ENCODE measurements at regions not wholly inside any gene's neighbourhood (a gene's known extent, or its start where the extent isn't known, plus 50 kb on each side); places are given as distances from the start of the nearest gene placed in this dataset.

DNA sequence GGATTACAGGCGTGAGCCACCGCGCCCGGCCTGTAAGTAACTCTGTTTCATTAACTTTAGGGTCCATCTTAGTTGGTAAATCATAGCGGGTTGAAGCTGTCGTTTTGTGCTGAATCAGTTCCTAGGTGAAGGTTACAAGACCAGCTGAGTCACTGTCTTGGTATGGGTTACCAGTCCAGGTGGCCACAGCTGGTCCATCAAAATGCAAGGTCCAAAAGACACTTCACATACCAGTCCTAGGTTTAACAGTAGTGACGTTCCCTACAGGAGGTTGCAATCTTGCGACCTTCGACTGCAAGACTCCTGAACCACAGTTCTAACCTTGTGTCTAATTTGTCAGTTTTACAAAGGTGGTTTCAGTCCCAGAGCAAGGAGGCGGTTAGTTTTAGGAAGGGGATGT lies 160.1 kb upstream of the ATP10A start:
- TF ChIP-seq SIN3A (IDR thresholded peaks at IDR 0.05; ENCODE audit: borderline replicate concordance, insufficient read depth, low read length) (no peak), FOXP2 (optimal IDR thresholded peaks at IDR 0.05; ENCODE audit: borderline replicate concordance, extremely low read depth, extremely low read length, insufficient read depth) (no peak), POLR2AphosphoS5 (IDR thresholded peaks at IDR 0.05; ENCODE audit: low read depth, low read length) (no peak), TAF1 (IDR thresholded peaks at IDR 0.05; ENCODE audit: borderline replicate concordance, insufficient read depth, low read length) (no peak)
- TF ChIP-seq, protein P1, sequence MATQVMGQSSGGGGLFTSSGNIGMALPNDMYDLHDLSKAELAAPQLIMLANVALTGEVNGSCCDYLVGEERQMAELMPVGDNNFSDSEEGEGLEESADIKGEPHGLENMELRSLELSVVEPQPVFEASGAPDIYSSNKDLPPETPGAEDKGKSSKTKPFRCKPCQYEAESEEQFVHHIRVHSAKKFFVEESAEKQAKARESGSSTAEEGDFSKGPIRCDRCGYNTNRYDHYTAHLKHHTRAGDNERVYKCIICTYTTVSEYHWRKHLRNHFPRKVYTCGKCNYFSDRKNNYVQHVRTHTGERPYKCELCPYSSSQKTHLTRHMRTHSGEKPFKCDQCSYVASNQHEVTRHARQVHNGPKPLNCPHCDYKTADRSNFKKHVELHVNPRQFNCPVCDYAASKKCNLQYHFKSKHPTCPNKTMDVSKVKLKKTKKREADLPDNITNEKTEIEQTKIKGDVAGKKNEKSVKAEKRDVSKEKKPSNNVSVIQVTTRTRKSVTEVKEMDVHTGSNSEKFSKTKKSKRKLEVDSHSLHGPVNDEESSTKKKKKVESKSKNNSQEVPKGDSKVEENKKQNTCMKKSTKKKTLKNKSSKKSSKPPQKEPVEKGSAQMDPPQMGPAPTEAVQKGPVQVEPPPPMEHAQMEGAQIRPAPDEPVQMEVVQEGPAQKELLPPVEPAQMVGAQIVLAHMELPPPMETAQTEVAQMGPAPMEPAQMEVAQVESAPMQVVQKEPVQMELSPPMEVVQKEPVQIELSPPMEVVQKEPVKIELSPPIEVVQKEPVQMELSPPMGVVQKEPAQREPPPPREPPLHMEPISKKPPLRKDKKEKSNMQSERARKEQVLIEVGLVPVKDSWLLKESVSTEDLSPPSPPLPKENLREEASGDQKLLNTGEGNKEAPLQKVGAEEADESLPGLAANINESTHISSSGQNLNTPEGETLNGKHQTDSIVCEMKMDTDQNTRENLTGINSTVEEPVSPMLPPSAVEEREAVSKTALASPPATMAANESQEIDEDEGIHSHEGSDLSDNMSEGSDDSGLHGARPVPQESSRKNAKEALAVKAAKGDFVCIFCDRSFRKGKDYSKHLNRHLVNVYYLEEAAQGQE (IDR thresholded peaks at IDR 0.05; ENCODE audit: insufficient read depth in 1 of 2, low read depth in 2 of 2, low read length in 2 of 2): no peak

DNA sequence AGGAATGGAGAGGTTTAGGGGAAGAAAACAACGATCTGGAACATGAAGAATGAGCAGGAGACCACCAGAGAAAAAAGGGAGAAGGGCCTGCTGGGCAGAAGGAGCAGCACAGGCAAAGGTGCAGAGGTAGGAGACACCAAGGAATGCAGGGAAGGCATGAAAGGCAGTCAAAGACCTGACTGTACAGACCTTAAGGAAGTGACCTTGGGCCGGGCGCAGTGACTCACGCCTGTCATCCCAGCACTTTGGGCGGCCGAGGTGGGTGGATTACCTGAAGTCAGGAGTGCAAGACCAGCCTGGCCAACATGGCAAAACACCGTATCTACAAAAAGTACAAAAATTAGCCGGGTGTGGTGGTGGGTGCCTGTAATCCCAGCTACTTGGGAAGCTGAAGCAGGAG lies 157.7 kb upstream of the ATP10A start:
- TF ChIP-seq FOXP2 (optimal IDR thresholded peaks at IDR 0.05; ENCODE audit: borderline replicate concordance, extremely low read depth, extremely low read length, insufficient read depth): no peak
- no peak for TF ChIP-seq SIN3A (IDR thresholded peaks at IDR 0.05; ENCODE audit: borderline replicate concordance, insufficient read depth, low read length)
- no peak for TF ChIP-seq POLR2AphosphoS5 (IDR thresholded peaks at IDR 0.05; ENCODE audit: low read depth, low read length)
- TF ChIP-seq, protein P1 (IDR thresholded peaks at IDR 0.05; ENCODE audit: insufficient read depth in 1 of 2, low read depth in 2 of 2, low read length in 2 of 2): no peak
- no peak for TF ChIP-seq TAF1 (IDR thresholded peaks at IDR 0.05; ENCODE audit: borderline replicate concordance, insufficient read depth, low read length)

DNA sequence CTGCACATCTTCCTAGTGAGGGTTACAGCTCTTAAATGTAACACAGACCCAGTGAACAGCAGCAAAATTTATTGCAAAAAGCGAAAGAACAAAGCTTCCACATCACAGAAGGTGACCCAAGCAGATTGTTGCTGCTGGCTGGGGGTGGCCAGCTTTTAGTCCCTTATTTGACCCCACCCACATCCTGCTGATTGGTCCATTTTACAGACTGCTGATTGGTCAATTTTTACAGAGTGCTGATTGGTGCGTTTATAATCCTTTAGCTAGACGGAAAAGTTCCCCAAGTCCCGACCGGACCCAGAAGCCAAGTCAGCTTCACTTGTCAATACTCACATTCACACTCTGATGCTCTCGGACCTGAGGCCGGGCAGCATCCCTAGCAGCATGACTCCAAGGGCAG lies 154.5 kb upstream of the ATP10A start:
- TF ChIP-seq, protein P1 (IDR thresholded peaks at IDR 0.05; ENCODE audit: insufficient read depth in 1 of 2, low read depth in 2 of 2, low read length in 2 of 2): no peak
- TF ChIP-seq SIN3A (IDR thresholded peaks at IDR 0.05; ENCODE audit: borderline replicate concordance, insufficient read depth, low read length): no peak
- no peak for TF ChIP-seq FOXP2 (optimal IDR thresholded peaks at IDR 0.05; ENCODE audit: borderline replicate concordance, extremely low read depth, extremely low read length, insufficient read depth)
- no peak for TF ChIP-seq TAF1 (IDR thresholded peaks at IDR 0.05; ENCODE audit: borderline replicate concordance, insufficient read depth, low read length)
- TF ChIP-seq POLR2AphosphoS5 (IDR thresholded peaks at IDR 0.05; ENCODE audit: low read depth, low read length): no peak

DNA sequence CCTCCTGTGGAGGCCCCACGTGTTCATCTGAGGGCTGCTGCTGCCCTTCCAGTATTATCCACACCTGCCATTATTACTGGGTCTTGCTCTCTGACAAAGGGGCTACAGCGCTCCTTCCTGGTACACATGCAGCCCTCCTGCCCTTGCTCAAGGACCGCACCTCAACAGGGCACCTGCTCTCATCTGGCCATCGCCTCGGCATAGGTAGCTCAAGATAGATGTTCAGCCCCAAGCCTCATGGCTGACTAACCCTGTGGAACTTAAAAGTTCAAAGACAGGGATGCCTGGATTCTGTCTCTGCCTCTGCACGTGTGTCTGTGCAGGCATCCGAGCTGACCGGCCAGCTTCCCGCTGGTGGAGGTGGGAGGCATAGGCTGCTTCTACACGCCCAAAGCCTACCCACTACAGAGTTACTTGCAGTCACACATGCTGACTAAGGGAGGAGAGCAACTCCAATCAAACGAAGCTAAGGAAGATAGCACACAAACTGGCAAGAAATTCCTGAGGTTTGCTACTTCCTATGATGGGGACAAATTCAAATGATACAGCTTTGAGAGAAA lies 152.5 kb upstream of the ATP10A start:
- TF ChIP-seq, protein P1 (IDR thresholded peaks at IDR 0.05; ENCODE audit: insufficient read depth in 1 of 2, low read depth in 2 of 2, low read length in 2 of 2): no peak
- TF ChIP-seq TAF1 (IDR thresholded peaks at IDR 0.05; ENCODE audit: borderline replicate concordance, insufficient read depth, low read length) (no peak), SIN3A (IDR thresholded peaks at IDR 0.05; ENCODE audit: borderline replicate concordance, insufficient read depth, low read length) (no peak), POLR2AphosphoS5 (IDR thresholded peaks at IDR 0.05; ENCODE audit: low read depth, low read length) (no peak), FOXP2 (optimal IDR thresholded peaks at IDR 0.05; ENCODE audit: borderline replicate concordance, extremely low read depth, extremely low read length, insufficient read depth) (no peak)
